HG03521 (cell line): ENCODE measurements at regions not wholly inside any gene's neighbourhood (a gene's known extent, or its start where the extent isn't known, plus 50 kb on each side); places are given as distances from the start of the nearest gene placed in this dataset.
"Not testable (repeated sequence)": the region's sequence is repeated elsewhere in the genome, so short reads cannot be mapped to it uniquely, and the experiment has no call there.

Experiments
- ATAC-seq: cut with Tn5 transposase; IDR thresholded peaks from one replicate; pipeline ENCODE4 v1.9.1; 2021; ENCODE audit warnings: mild to moderate bottlenecking, moderate library complexity; ENCODE audit not compliant: unreplicated experiment

GRCh38 chr14:46444666-46445065 lies 206.9 kb downstream of the RPL10L start:
- ATAC-seq, result no peak

- ATAC-seq, result no peak
Observed at GRCh38 chr14:46433381-46433780, 218.2 kb downstream of the RPL10L start.

- no peak for ATAC-seq
Observed at GRCh38 chr14:46432516-46432915, 219.1 kb downstream of the RPL10L start.

DNA sequence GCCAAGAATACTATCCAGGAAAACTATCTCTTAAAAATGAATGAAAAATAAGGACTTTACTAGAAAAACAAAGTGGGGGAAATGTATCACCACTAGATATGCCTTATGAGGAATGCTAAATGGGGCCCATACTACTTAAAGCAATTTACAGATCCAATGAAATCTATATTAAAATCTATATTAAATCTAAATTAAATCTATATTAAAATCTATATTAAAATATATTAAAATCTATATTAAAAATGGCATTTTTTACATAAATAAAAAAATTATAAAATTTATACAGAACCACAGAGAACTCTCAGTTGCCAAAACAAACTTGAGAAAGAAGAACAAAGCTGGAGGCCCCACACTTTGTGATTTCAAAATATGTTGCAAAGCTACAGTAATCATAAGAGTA lies 234.5 kb downstream of the RPL10L start:
- ATAC-seq, result no peak

DNA sequence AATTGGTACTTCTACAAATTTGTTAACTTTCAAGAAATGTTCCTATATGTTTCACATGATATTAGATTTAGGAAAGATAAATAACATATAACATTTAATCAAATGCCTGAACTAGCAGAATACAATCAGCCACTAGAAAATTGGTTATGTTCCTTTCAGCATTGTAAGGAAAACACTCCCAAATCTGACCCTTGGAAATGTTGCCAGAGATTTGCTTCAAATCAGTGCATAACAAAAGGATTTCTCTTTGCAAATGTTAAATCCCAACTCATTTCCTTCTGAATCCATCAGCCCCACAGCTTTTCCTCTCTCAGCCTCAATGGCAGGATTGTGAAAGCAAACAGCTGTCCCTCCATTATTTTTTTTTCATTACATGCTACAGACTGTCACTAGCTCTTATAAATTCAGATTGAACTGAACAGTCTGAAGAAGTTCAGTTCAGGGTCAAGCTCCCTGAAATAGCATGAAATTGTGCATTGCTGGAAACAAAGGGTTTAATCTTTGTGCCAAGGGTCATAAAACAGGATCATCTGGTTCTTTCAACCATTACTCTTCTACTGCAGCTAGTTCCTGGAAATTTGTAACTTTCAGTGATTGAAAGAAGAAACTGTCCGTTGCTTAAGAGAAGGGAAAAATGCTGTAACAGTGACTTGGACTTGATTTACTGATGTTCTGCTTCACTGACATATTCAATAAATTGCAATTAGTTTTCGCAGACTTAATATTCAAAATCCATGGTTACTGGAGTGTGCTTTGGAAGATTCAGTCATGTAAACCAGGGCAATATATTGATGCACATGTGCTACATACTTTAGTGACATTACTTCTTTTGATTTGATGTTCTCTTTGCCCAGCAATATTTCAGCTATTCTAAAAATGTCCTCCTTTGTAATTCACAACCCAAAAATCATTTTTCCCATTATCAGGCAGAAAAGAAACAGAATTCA lies 246.4 kb downstream of the RPL10L start:
- no peak for ATAC-seq

DNA sequence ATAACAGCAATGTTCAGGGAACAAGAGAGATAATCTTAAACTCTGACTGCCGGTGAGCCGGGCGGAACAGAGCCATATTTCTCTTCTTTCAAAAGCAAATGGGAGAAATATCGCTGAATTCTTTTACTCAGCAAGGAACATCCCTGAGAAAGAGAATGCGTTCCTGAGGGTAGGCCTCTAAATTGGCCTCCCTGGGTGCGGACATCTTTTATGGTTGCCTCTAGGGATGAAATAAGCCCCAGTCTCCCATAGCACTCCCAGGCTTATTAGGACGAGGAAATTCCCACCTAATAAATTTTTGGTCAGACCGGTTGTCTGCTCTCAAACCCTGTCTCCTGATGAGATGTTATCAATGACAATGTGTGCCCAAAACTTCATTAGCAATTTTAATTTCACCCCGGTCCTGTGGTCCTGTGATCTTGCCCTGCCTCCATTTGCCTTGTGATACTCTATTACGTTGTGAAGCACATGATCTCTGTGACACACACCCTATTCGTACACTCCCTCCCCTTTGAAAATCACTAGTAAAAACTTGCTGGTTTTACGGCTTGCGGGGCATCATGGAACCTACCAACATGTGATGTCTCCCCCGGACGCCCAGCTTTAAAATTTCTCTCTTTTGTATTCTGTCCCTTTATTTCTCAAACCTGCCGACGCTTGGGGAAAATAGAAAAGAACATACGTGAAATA lies 249.4 kb downstream of the RPL10L start:
- not testable (repeated sequence) for ATAC-seq

DNA sequence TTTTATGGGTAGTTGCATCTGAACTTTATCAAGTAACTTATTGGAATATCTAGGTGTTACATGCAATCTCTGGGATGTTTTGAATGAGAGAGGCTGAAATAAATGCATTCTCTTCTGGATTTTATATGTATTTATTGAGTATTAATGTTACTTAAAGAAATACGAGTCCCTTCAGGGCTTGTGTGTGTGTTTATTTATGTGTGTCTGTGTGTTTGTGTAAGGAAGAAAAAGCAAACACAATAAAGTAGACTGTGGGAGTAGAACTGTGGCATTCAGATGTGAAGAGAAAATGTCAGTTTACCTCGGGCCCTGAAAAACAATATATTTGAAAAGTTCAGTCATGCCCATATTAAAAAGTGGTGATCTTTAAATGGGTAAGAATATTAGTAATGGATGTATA lies 250.5 kb downstream of the RPL10L start:
- no peak for ATAC-seq

- ATAC-seq, result no peak
Observed at GRCh38 chr14:46399049-46399448, 252.5 kb downstream of the RPL10L start.

GRCh38 chr14:46384611-46385010 lies 267.0 kb downstream of the RPL10L start:
- no peak for ATAC-seq

DNA sequence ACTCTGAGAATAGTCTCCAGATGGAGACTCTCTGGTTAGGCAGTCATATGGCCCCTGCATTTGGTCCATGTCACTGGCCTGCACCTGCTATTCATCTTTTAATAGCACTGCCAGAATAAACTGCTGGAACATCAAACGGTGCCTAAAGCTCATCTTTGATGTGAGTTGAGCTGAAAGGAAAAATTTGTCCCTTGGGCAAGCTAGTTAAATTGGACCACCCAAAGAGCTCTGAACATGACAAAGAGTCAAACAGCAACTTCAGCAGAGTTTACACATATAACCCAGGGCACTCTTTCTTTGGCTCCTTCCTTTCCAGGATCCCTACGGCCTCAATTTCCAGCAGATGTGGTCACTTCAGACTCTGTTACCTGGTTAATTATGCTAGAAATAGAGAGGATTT lies 269.9 kb downstream of the RPL10L start:
- ATAC-seq, result no peak

- ATAC-seq, result no peak
Observed at GRCh38 chr14:46378248-46378647, 273.3 kb downstream of the RPL10L start.

DNA sequence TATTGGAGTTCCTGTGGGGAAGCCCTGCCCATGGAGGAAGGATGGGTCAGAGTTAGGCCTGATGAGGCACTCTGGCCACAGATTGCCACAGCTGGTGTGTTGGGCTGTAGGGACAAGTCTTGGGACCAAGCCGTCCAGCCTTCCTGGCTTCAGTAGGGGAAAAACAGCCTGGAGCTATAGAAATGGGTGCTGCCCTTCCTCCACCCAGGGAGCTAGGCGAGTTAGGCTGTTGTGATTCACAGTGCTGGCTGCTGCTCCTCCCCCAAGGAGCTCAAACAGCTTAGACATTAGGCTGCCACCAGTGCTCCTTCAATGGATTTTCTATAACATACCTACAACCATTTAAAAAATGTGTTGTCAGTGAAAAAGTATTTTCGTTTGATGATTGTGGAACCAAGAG lies 274.3 kb downstream of the RPL10L start:
- no peak for ATAC-seq

GRCh38 chr14:46369391-46369790 lies 282.2 kb downstream of the RPL10L start:
- no peak for ATAC-seq

DNA sequence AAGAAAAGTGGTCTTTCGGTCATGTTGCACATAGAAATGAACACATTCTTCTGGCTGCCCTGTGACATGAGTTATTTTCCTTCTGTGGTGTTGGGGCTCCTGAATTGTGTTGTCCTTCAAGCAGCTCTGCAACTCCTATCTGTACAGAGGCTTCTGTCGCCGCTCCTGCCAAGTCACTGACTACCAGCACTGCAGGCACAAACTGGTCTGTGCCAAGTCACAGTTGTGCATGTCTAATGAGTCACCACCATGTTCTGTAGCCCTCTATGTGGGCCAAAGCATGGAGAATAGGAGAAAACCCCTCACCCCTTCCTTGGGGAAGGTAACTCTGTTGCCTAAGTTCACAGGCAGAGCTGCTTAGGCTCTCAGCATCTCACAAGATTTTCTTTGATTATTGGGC lies 283.3 kb downstream of the RPL10L start:
- no peak for ATAC-seq

GRCh38 chr14:46352844-46353243 lies 298.7 kb downstream of the RPL10L start:
- no peak for ATAC-seq

GRCh38 chr14:46344327-46344937 lies 307.1 kb downstream of the RPL10L start:
- ATAC-seq, result no peak

GRCh38 chr14:46325777-46326176 lies 325.8 kb downstream of the RPL10L start:
- no peak for ATAC-seq

DNA sequence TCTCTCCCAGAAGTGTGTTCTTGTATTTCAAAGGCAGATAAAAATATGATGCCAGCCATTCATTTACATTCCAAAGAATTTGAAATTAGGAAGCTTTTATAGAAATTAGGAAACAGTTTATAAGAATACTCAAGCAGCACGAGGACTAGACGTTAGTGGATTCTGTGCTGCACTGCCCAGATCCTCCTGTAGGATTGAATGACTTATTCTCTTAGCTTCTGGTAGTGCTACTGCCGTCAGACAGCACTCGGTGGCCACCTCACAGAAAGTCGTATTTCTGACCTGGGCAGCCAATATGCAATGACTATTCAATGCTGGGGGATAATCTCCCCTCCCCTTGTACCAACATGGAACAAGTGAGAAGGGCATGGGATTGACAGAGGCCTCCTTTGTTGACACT lies 326.4 kb downstream of the RPL10L start:
- ATAC-seq, result no peak

GRCh38 chr14:46323404-46323762 lies 328.2 kb downstream of the RPL10L start:
- no peak for ATAC-seq

DNA sequence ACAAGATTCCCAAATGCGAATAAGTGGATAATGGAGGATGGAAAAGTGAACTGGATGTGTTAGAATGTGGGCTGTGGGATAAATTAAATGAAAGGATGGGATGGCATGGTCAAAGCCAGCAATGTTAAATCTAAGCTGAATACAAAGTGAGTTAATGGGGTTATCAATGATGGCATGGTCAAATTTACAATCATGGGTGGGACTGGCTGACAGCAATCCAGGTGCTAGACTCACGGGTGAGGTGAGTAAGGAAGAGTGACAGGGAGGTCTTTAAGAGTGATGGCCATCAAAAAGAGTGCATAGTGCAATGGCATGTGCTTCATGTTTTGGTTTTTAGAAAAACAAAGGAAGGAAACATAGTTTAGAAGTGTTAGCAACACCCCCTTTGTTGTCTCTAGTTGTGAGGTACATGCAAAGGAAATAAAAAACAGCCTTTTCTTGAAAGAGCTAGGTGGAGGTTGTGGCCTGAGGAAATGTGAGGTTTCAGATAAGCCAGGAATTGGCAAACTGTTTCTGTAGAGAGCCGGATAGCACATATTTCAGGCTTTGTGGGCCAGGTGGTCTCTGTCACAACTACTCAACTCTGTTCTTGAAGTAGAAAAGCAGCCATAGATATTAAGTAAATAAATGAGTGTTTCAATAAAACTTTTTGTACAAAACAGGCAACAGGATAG lies 328.7 kb downstream of the RPL10L start:
- no peak for ATAC-seq

GRCh38 chr14:46322076-46322475 lies 329.5 kb downstream of the RPL10L start:
- ATAC-seq, result no peak
